HG02610 (cell line): ENCODE measurements at regions not wholly inside any gene's neighbourhood (a gene's known extent, or its start where the extent isn't known, plus 50 kb on each side); places are given as distances from the start of the nearest gene placed in this dataset.
"Not testable (repeated sequence)": the region's sequence is repeated elsewhere in the genome, so short reads cannot be mapped to it uniquely, and the experiment has no call there.

Experiments
- ATAC-seq: cut with Tn5 transposase; IDR thresholded peaks from one replicate; pipeline ENCODE4 v1.9.1; 2021; ENCODE audit warnings: mild to moderate bottlenecking, moderate library complexity; ENCODE audit not compliant: unreplicated experiment

GRCh38 chr4:64016893-64017292, 392.4 kb downstream of the TECRL start:
- ATAC-seq: no peak

DNA sequence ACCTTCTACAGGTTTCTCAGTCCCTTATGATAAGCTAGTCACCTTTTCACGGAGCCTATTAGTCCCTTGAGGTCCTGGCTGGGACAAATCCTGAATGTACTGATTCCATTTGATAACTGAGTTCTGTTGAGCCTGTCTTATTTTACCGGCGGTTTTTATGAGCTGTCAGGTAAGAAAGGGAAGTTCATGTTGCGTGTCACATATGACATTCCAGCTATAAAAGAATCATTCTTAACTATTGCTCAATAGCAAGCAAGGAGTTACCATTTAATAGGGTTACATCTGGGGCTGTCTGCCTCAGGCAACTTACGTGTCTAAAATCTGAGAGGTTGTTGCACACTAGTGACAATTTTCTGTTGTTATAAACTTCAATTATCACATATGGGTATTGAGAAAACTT, 394.6 kb downstream of the TECRL start:
- ATAC-seq: no peak

DNA sequence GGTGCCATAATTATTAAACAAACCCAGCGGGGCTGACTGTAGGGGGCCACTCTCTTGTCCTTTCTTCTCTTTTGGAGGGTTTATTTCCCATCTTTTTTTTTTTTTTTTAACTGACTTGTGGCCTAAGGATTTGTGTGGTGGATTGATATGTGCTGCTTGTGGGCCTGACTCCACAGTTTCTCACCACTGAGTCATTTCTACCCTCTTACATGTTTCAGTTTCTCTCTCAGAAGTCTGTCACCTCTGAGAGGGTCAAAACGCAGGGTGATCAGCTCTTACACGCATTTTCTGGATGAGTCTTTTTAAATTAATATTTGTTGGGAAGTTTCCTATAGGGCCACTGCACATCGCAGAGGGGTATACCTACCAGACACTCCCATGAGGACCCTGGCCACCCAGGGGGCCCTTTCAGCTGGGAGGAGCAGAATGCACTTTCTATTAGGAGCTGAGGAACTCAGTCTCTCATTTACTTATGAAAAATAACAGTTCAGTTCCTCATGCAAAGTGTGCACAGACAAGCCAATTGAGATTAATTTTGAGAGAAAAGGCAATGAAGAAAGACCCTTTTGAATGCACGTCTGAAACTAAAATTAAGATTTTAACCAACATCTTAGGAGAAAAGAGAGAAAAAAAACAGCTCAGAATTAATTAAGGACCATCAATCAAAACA, 407.9 kb downstream of the TECRL start:
- peak; percentile 100 for ATAC-seq

DNA sequence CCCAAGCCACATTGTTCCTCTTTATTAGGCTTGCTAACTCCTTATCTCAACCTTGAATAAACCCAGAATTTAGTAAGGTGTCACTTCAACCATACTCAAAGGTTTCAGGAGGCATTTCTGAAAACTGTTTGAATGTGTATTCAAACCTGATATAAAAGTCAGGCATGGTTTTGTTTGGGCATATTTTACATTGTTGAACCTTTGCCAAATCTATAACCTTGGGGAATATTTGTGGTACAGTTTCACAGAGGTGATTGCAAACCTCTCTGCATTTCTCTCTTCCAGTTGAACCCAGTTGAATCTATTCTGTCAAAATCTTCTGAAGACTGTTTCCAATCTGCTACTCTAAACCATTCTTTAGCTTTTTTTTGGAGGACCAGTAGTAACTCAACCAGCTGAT, 409.0 kb downstream of the TECRL start:
- no peak for ATAC-seq

DNA sequence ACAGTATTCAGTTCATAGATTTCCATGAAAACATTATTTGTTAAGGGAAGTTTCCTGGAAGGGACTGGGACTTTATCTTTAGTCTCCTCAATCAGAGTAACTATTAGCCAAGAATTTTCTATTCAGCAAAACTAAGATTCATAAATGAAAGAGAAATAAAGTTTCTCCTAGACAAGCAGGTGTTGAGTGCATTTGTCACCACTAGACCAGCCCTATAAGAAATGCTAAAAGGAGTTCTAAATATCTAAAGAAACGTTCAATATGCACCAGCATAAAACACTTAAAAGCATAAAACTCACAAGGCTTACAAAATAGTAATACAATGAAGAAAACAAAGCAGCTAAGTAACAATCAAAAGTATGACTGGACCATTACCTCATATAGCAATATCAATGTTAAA, 423.0 kb downstream of the TECRL start:
- ATAC-seq: no peak

DNA sequence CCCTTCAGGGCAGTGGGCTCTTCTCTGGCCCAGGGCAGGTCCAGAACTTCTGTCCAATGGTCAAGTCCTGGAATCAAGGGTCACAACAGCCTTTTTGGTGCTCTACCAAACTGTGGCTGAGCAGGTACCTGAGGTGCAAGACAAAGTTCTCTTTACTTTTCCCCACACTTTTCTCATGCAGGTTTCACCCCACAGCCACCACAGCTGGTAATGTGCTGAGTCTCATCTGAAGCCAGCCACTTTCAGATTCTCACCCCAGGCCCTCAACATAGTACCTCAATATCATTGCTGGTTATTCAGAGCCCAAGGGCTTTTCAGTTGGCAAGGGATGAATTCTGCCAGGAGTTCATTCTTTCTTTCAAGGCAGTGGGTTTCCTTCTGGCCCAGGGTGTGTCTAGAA, 426.0 kb downstream of the TECRL start:
- no peak for ATAC-seq

- no peak for ATAC-seq
These were observed 443.4 kb downstream of the TECRL start for GRCh38 chr4:63965875-63966274.

GRCh38 chr4:63942706-63943286, 466.5 kb downstream of the TECRL start:
- ATAC-seq: not testable (repeated sequence)

DNA sequence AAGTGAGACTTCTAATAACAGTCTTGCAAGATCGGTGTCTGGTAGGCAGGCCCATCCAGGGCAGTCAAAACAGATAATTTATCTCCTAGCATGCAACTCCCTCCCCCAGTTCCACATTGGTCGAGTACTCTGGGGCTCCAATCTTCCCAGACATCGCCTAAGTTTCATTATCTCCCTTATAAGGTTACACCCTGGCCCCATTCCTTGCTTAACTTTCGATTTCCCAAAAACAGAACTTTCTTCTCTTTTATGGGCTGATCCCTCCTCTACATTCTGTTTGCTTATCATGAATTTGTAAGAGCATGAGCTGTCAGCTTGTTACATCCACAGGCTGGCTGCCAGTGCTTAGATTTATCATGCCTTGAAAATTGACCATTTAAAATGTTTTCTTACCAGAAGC, 471.3 kb downstream of the TECRL start:
- ATAC-seq: no peak

GRCh38 chr4:63922146-63922545, 487.1 kb downstream of the TECRL start:
- no peak for ATAC-seq

DNA sequence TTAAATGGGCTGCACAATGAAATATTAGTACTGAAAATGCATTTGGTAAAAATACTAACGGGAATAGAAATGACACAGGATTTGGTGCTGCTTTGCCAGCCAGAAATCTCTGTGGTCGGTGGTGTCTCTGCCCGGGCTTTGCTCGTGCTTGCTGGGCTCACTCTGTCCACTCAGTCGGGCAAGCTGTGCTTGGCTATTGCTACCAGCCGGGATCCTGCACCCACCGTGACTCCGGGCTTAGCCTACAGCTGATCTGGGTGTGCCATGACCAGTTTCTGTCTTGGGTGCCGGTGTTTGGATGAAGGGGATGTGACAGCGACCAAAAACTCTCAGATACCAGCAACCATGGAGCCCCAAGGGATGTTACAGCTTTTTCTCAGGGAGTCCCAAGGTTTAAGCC, 487.7 kb downstream of the TECRL start:
- no peak for ATAC-seq

GRCh38 chr4:63919636-63920365, 489.4 kb downstream of the TECRL start:
- no peak for ATAC-seq

DNA sequence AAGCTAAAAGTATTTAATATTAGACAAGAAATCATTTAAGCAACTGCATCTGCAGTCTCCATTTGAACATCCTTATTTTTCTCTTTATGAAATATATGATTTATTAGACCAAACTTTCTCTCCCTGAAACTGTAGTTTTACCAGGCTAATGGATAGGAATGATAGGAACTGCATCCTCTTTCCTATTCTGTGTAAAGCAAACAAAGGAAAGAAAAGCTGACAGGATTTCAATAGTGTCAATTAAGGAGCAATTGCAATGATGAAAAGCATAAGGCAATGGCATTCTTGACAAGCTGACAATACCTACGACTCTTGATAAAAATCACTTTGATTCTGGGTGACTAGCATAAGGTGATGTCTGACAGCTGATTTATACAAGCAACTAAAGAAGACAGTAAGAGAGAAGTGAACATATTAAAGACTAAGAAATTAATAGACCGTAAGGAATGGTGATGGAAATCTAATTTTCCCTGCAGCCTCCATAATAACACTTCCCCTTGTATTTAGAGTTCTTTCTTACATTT, 502.5 kb downstream of the TECRL start:
- no peak for ATAC-seq

GRCh38 chr4:63904201-63904600, 505.0 kb downstream of the TECRL start:
- ATAC-seq: no peak

- no peak for ATAC-seq
These were observed 507.9 kb downstream of the TECRL start for GRCh38 chr4:63901304-63901703.

GRCh38 chr4:63898961-63899360, 510.3 kb downstream of the TECRL start:
- no peak for ATAC-seq

GRCh38 chr4:63894161-63894560, 515.1 kb downstream of the TECRL start:
- ATAC-seq: no peak

GRCh38 chr4:63869370-63869769, 539.9 kb downstream of the TECRL start:
- no peak for ATAC-seq

- ATAC-seq: no peak
These were observed 557.8 kb downstream of the TECRL start for GRCh38 chr4:63851496-63851895.

DNA sequence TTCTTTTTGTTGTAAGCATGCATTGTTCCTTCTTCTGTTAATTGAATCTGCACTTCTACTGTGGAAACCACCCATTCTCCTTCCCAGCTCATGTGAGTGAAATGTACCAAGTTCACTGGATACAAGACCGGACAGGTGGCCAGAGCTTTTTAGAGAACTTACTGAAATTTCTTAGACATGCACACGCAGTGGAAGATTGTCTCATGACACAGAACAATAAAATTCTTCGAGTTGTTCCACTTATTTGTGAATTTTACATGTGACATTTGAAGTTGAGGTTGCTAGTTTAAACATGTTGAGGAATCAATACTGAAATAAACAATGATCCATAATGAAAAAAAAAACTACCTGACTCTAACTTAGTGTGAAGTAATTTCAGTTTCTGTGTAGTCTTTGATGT, 568.0 kb downstream of the TECRL start:
- ATAC-seq: no peak

- no peak for ATAC-seq
These were observed 577.6 kb downstream of the TECRL start for GRCh38 chr4:63831590-63832155.
